ENCODE measurements at regions not wholly inside any gene's neighbourhood (a gene's known extent, or its start where the extent isn't known, plus 50 kb on each side); places are given as distances from the start of the nearest gene placed in this dataset.
"Not testable (repeated sequence)": the region's sequence is repeated elsewhere in the genome, so short reads cannot be mapped to it uniquely, and the experiment has no call there.

GRCh38 chr3:107218864-107219269, 158.4 kb upstream of the CCDC54 start:
- no peak for DNase-seq (ENCODE audit: low spot score)

GRCh38 chr3:107220538-107220937, 156.7 kb upstream of the CCDC54 start:
- no peak for DNase-seq (ENCODE audit: low spot score)

- DNase-seq (ENCODE audit: low spot score), result no peak
Measured at GRCh38 chr3:107221856-107222255, 155.4 kb upstream of the CCDC54 start.

GRCh38 chr3:107222907-107223306, 154.3 kb upstream of the CCDC54 start:
- DNase-seq (ENCODE audit: low spot score), result no peak

- no peak for DNase-seq (ENCODE audit: low spot score)
Measured at GRCh38 chr3:107224026-107224596, 153.1 kb upstream of the CCDC54 start.

- DNase-seq (ENCODE audit: low spot score), result no peak
Measured at GRCh38 chr3:107227091-107227490, 150.1 kb upstream of the CCDC54 start.

- DNase-seq (ENCODE audit: low spot score), result not testable (repeated sequence)
Measured at GRCh38 chr3:107233877-107234276, 143.4 kb upstream of the CCDC54 start.

- DNase-seq (ENCODE audit: low spot score), result no peak
Measured at GRCh38 chr3:107235193-107235927, 141.9 kb upstream of the CCDC54 start.

GRCh38 chr3:107235928-107236315, 141.3 kb upstream of the CCDC54 start:
- peak; percentile 71 for DNase-seq (ENCODE audit: low spot score)

GRCh38 chr3:107236655-107237337, 140.4 kb upstream of the CCDC54 start:
- no peak for DNase-seq (ENCODE audit: low spot score)

- DNase-seq (ENCODE audit: low spot score), result no peak
Measured at GRCh38 chr3:107238787-107239186, 138.5 kb upstream of the CCDC54 start.

- DNase-seq (ENCODE audit: low spot score), result no peak
Measured at GRCh38 chr3:107239703-107240102, 137.5 kb upstream of the CCDC54 start.

GRCh38 chr3:107240183-107241091, 136.8 kb upstream of the CCDC54 start:
- peak; percentile 80 for DNase-seq (ENCODE audit: low spot score)

GRCh38 chr3:107241217-107241616, 136.0 kb upstream of the CCDC54 start:
- peak; percentile 31 for DNase-seq (ENCODE audit: low spot score)

GRCh38 chr3:107242579-107242978, 134.7 kb upstream of the CCDC54 start:
- DNase-seq (ENCODE audit: low spot score), result no peak

- DNase-seq (ENCODE audit: low spot score), result no peak
Measured at GRCh38 chr3:107247116-107247515, 130.1 kb upstream of the CCDC54 start.

- DNase-seq (ENCODE audit: low spot score), result no peak
Measured at GRCh38 chr3:107249132-107249531, 128.1 kb upstream of the CCDC54 start.

GRCh38 chr3:107250221-107250620, 127.0 kb upstream of the CCDC54 start:
- no peak for DNase-seq (ENCODE audit: low spot score)

GRCh38 chr3:107251819-107252218, 125.4 kb upstream of the CCDC54 start:
- no peak for DNase-seq (ENCODE audit: low spot score)

GRCh38 chr3:107256963-107257362, 120.3 kb upstream of the CCDC54 start:
- DNase-seq (ENCODE audit: low spot score), result no peak

GRCh38 chr3:107258300-107258699, 118.9 kb upstream of the CCDC54 start:
- no peak for DNase-seq (ENCODE audit: low spot score)

- DNase-seq (ENCODE audit: low spot score), result no peak
Measured at GRCh38 chr3:107260207-107260606, 117.0 kb upstream of the CCDC54 start.

Measured in LoVo (cell line).